Prostate gland (tissue), 2 donors: ENCODE measurements at regions not wholly inside any gene's neighbourhood (a gene's known extent, or its start where the extent isn't known, plus 50 kb on each side); places are given as distances from the start of the nearest gene placed in this dataset.

ENCODE experiments used
- POLR2A ChIP-seq: fragments of 450-650 bp; IDR thresholded peaks from one replicate; pipeline ENCODE4 v1.6.1; 2016; ENCODE audit warnings: antibody characterized with exemption, mild to moderate bottlenecking
- TF ChIP-seq, protein P1 (sequence below), 4 experiments: fragments of 200-600 bp in 2 of 4; fragments of 450-650 bp in 2 of 4; sonication (generic) in 2 of 4; IDR thresholded peaks; 1 replicate in 3 of 4; 2 replicates in 1 of 4; pipeline ENCODE4 v1.5.1; 2016 to 2019; ENCODE audit warnings: antibody characterized with exemption in 4 of 4, mild to moderate bottlenecking in 2 of 4, moderate library complexity in 2 of 4

GRCh38 chr2:10246370-10246769 lies 56.3 kb upstream of the HPCAL1 start:
- TF ChIP-seq, protein P1, sequence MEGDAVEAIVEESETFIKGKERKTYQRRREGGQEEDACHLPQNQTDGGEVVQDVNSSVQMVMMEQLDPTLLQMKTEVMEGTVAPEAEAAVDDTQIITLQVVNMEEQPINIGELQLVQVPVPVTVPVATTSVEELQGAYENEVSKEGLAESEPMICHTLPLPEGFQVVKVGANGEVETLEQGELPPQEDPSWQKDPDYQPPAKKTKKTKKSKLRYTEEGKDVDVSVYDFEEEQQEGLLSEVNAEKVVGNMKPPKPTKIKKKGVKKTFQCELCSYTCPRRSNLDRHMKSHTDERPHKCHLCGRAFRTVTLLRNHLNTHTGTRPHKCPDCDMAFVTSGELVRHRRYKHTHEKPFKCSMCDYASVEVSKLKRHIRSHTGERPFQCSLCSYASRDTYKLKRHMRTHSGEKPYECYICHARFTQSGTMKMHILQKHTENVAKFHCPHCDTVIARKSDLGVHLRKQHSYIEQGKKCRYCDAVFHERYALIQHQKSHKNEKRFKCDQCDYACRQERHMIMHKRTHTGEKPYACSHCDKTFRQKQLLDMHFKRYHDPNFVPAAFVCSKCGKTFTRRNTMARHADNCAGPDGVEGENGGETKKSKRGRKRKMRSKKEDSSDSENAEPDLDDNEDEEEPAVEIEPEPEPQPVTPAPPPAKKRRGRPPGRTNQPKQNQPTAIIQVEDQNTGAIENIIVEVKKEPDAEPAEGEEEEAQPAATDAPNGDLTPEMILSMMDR (IDR thresholded peaks at IDR 0.05) = no peak
- no peak for TF ChIP-seq POLR2A
